Peyer's patch (tissue), 4 donors: ENCODE measurements at regions not wholly inside any gene's neighbourhood (a gene's known extent, or its start where the extent isn't known, plus 50 kb on each side); places are given as distances from the start of the nearest gene placed in this dataset.

Source experiments
- CTCF ChIP-seq, 6 experiments: fragments of 450-650 bp in 4 of 6; fragments of 200-600 bp in 2 of 6; sonication (generic) in 1 of 6; IDR thresholded peaks; one replicate each; pipeline ENCODE4 v1.5.1; 2017 to 2019; ENCODE audit warnings: antibody characterized with exemption in 6 of 6, mild to moderate bottlenecking in 3 of 6, moderate library complexity in 1 of 6
- POLR2A ChIP-seq, 2 donors: fragments of 450-650 bp; IDR thresholded peaks; one replicate each; pipeline ENCODE4 v1.5.1; 2017; ENCODE audit warnings: antibody characterized with exemption in 2 of 2, mild to moderate bottlenecking in 2 of 2, moderate library complexity in 2 of 2

GRCh38 chr13:33683376-33683775, 134.6 kb upstream of the RFC3 start:
- no peak for TF ChIP-seq CTCF (IDR thresholded peaks at IDR 0.05)
- no peak for TF ChIP-seq POLR2A (IDR thresholded peaks at IDR 0.05)
